ENCODE measurements at regions not wholly inside any gene's neighbourhood (a gene's known extent, or its start where the extent isn't known, plus 50 kb on each side); places are given as distances from the start of the nearest gene placed in this dataset.

- no peak for DNase-seq
Observed at GRCh38 chr3:13715167-13715954, 164.5 kb downstream of the WNT7A start.

GRCh38 chr3:13714251-13714916, 165.5 kb downstream of the FBLN2 start:
- no peak for DNase-seq

GRCh38 chr3:13713396-13713795, 164.5 kb downstream of the FBLN2 start:
- DNase-seq = no peak

- no peak for DNase-seq
Observed at GRCh38 chr3:13712682-13713180, 163.8 kb downstream of the FBLN2 start.

GRCh38 chr3:13711911-13712650, 163.2 kb downstream of the FBLN2 start:
- DNase-seq = no peak

GRCh38 chr3:13710251-13710650, 161.3 kb downstream of the FBLN2 start:
- DNase-seq = no peak

GRCh38 chr3:13709706-13710105, 160.8 kb downstream of the FBLN2 start:
- no peak for DNase-seq

GRCh38 chr3:13708871-13709595, 160.1 kb downstream of the FBLN2 start:
- no peak for DNase-seq

- no peak for DNase-seq
Observed at GRCh38 chr3:13708301-13708700, 159.4 kb downstream of the FBLN2 start.

- DNase-seq = no peak
Observed at GRCh38 chr3:13707456-13707855, 158.5 kb downstream of the FBLN2 start.

- no peak for DNase-seq
Observed at GRCh38 chr3:13706886-13707285, 158.0 kb downstream of the FBLN2 start.

- no peak for DNase-seq
Observed at GRCh38 chr3:13706451-13706850, 157.5 kb downstream of the FBLN2 start.

GRCh38 chr3:13705702-13706280, 156.9 kb downstream of the FBLN2 start:
- no peak for DNase-seq

GRCh38 chr3:13705051-13705450, 156.1 kb downstream of the FBLN2 start:
- DNase-seq = no peak

GRCh38 chr3:13704174-13704573, 155.2 kb downstream of the FBLN2 start:
- DNase-seq = no peak

GRCh38 chr3:13703071-13703470, 154.1 kb downstream of the FBLN2 start:
- no peak for DNase-seq

- no peak for DNase-seq
Observed at GRCh38 chr3:13702286-13702685, 153.4 kb downstream of the FBLN2 start.

- DNase-seq = no peak
Observed at GRCh38 chr3:13700889-13701288, 152.0 kb downstream of the FBLN2 start.

GRCh38 chr3:13700362-13700761, 151.4 kb downstream of the FBLN2 start:
- DNase-seq = no peak

GRCh38 chr3:13696699-13697098, 147.8 kb downstream of the FBLN2 start:
- DNase-seq = no peak

- DNase-seq = no peak
Observed at GRCh38 chr3:13693441-13693840, 144.5 kb downstream of the FBLN2 start.

Data from nucleus accumbens (tissue), 56 donors.